Stomach (tissue), 8 donors: ENCODE measurements at regions not wholly inside any gene's neighbourhood (a gene's known extent, or its start where the extent isn't known, plus 50 kb on each side); places are given as distances from the start of the nearest gene placed in this dataset.

Experiments used
- DNase-seq, 2 donors: peaks; one replicate each; pipeline versions ENCODE4 v3.0.0 to v3.0.0-alpha.2; 2013 to 2019
- H3K27ac ChIP-seq, 5 donors: fragments of 200-600 bp in 4 of 5; sonication (generic) in 4 of 5; one replicate each; pipeline ENCODE4 v1.5.1; 2013 to 2019; ENCODE audit warnings: mild to moderate bottlenecking in 1 of 5, moderate library complexity in 1 of 5
- H3K27me3 ChIP-seq, 3 donors: fragments of 200-600 bp; sonication (generic); one replicate each; pipeline ENCODE4 v1.5.1; 2017 to 2019; ENCODE audit warnings: mixed run types in 1 of 3
- H3K36me3 ChIP-seq, 4 donors: fragments of 200-600 bp; sonication (generic); 1 replicate in 3 of 4; 2 replicates in 1 of 4; pipeline ENCODE4 v1.5.1; 2016 to 2019
- H3K4me1 ChIP-seq, 4 donors: fragments of 200-600 bp; sonication (generic); one replicate each; pipeline ENCODE4 v1.5.1; 2016 to 2019
- H3K4me3 ChIP-seq, 4 donors: fragments of 200-600 bp; sonication (generic) in 3 of 4; one replicate each; pipeline ENCODE4 v1.5.1; 2016 to 2019; ENCODE audit warnings: mild to moderate bottlenecking in 1 of 4
- H3K9me3 ChIP-seq, 4 donors: fragments of 200-600 bp; sonication (generic); one replicate each; pipeline ENCODE4 v1.5.1; 2016 to 2019
- EP300 ChIP-seq: sonication (generic); formaldehyde crosslinking; IDR thresholded peaks from one replicate; pipeline ENCODE4 v1.6.1; 2017; ENCODE audit warnings: antibody characterized with exemption
- POLR2A ChIP-seq, 4 donors: fragments of 450-650 bp; IDR thresholded peaks; one replicate each; pipeline ENCODE4 v1.6.1; 2016; ENCODE audit warnings: antibody characterized with exemption in 4 of 4, control low read depth in 2 of 4, mild to moderate bottlenecking in 1 of 4, moderate library complexity in 1 of 4
- POLR2AphosphoS5 ChIP-seq, 3 donors: sonication (generic); formaldehyde crosslinking; IDR thresholded peaks; one replicate each; pipeline ENCODE4 v1.6.1; 2016; ENCODE audit warnings: antibody characterized with exemption in 3 of 3
- WGBS, 5 donors: extraction: QIAGEN DNeasy Blood & Tissue Kit in 3 of 5; methylation state at CpG; one replicate each; pipeline versions ENCODE4 v1.1.5 to v1.1.7; 2013 to 2018; 5-methylcytosine and 5-hydroxymethylcytosine counted together
- intact Hi-C: fragments of 100-400 bp; cut with DNase I; formaldehyde crosslinking; loops from one replicate; pipeline ENCODE4 v1.15.1; 2023; ENCODE audit warnings: low total_unique reads
- TF ChIP-seq, protein P1 (sequence below), 7 experiments: fragments of 450-650 bp in 4 of 7; fragments of 200-600 bp in 3 of 7; sonication (generic) in 3 of 7; IDR thresholded peaks; one replicate each; pipeline ENCODE4 v1.5.1; 2016 to 2019; ENCODE audit warnings: antibody characterized with exemption in 7 of 7, control low read depth in 2 of 7, mild to moderate bottlenecking in 1 of 7
- donor health status: healthy with polysubstance abuse.
- donor health status: Bipolar disorder and iron deficiency.
- donor health status: healthy.

DNA sequence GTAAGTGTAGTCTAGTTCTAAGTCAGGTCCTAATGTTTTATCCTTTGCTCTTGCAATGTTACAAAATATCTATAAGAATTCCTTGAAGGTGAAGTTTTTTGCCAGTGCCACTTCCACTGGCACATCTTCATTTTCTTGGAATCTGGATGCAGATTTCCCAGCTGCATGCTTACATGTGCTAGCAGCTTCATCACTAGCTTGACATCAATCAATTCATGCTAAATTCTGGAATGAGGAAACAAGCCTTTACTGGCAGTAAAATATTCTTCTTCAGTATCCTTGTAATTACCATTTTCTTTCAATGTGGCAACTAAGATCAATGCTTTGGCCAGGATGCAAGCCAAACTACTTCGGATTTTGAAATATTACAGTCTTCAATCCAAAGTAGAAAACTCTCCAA is 200.6 kb upstream of the SIX2 start:
- Histone ChIP-seq H3K27ac (no peak overlapping the region), H3K4me1 (no peaks in the 10 kb centered on the region), H3K4me3 (no peak overlapping the region), H3K27me3 (no peaks in the 10 kb centered on the region), H3K9me3 (no peaks in the 10 kb centered on the region), H3K36me3 (no peaks in the 10 kb centered on the region)
- intact Hi-C loops = no loop called here
- DNase-seq = no peak
- TF ChIP-seq POLR2AphosphoS5 (IDR thresholded peaks at IDR 0.05) (no peak), POLR2A (IDR thresholded peaks at IDR 0.05) (no peak), EP300 (no peak)
- TF ChIP-seq, protein P1, sequence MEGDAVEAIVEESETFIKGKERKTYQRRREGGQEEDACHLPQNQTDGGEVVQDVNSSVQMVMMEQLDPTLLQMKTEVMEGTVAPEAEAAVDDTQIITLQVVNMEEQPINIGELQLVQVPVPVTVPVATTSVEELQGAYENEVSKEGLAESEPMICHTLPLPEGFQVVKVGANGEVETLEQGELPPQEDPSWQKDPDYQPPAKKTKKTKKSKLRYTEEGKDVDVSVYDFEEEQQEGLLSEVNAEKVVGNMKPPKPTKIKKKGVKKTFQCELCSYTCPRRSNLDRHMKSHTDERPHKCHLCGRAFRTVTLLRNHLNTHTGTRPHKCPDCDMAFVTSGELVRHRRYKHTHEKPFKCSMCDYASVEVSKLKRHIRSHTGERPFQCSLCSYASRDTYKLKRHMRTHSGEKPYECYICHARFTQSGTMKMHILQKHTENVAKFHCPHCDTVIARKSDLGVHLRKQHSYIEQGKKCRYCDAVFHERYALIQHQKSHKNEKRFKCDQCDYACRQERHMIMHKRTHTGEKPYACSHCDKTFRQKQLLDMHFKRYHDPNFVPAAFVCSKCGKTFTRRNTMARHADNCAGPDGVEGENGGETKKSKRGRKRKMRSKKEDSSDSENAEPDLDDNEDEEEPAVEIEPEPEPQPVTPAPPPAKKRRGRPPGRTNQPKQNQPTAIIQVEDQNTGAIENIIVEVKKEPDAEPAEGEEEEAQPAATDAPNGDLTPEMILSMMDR (IDR thresholded peaks at IDR 0.05) = no peak
- 86 to 93% (median 90%) methylated on average over 1 of the region's 1 CpG for WGBS, 5 donors

DNA sequence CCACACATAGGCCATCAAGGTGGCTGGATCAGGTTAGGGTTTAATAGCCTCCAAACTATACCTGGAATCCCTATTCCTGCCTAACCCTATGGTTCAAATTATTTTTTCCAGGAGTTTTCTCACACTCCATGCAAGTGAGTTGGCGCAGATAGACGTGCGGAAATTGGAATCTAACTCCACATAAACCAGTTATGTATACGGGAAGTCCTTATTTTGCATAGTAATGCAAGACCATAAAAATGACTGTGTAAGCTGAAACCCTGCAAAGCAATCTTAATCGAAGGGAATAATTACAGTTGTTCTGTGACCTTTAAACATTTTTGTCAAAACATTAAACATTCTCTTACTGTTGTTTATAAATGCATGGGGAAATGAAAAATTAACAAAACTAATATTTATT is 200.1 kb upstream of the SIX2 start:
- no peaks in the 10 kb centered on the region for H3K27me3 ChIP-seq

DNA sequence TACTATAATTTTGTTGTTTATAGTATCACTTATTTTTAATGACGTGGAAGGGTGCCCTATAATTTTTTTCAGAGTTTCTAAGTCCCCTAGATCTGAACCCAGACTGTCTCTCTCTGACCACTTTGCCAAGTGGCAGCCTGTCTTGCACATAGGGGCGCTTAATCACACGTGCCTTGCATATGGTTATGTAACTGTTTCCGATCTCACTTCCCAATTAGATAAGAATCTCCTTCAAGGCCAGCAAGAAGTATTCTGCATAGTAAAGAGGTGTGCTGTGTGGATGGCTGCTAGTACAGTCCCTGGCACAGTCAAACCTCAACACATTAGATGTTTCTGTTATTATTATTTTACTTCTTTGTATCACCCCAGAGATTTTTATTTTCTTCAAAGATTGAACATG is 197.8 kb upstream of the SIX2 start:
- TF ChIP-seq, protein P1 (IDR thresholded peaks at IDR 0.05) = no peak
- TF ChIP-seq POLR2A (IDR thresholded peaks at IDR 0.05) (no peak), POLR2AphosphoS5 (IDR thresholded peaks at IDR 0.05) (no peak), EP300 (no peak)
- 30 to 55% (median 42%) methylated on average over 4 of the region's 4 CpGs for WGBS, 5 donors
- H3K9me3 ChIP-seq = peaks cover 0 to 8% (median 5%) of the 10 kb centered on the region in 4 donors
- no peaks in the 10 kb centered on the region for H3K4me1 ChIP-seq
- DNase-seq = no peak
- H3K36me3 ChIP-seq = no peaks in the 10 kb centered on the region
- H3K27me3 ChIP-seq = no peaks in the 10 kb centered on the region
- intact Hi-C loops = no loop called here
- no peak overlapping the region for H3K4me3 ChIP-seq
- H3K27ac ChIP-seq = no peak overlapping the region

More for the DNA sequence above, 200.1 kb upstream of the SIX2 start:
- no peaks in the 10 kb centered on the region for H3K9me3 ChIP-seq
- H3K4me1 ChIP-seq = no peaks in the 10 kb centered on the region
- TF ChIP-seq POLR2AphosphoS5 (IDR thresholded peaks at IDR 0.05) = no peak
- DNase-seq = no peak
- H3K4me3 ChIP-seq = no peak overlapping the region
- no peaks in the 10 kb centered on the region for H3K36me3 ChIP-seq
- H3K27ac ChIP-seq = no peak overlapping the region
- WGBS, 5 donors = 74 to 84% (median 80%) methylated on average over 5 of the region's 5 CpGs
- intact Hi-C loops = no loop called here

DNA sequence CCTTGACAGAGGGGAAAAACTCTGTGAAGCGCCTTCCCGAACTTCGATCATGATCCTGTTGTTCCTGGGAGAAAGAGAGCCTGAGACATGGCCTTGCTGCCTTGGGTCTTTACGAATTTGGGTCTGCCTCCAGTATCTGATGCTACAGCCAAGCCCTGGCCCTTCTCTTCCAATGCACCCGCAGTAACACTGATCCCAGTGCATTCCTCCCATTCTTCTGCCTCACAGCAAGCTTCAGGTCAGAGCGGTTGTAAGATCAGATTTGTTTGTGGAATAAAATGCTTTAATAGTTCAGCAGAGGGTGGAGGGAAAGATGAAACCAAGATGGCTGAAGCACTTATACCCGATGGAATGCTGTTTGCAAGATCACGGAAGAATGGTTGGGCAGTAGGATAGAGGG is 196.7 kb upstream of the SIX2 start:
- Histone ChIP-seq H3K27ac (no peak overlapping the region), H3K27me3 (no peaks in the 10 kb centered on the region), H3K9me3 (peaks cover 0 to 10% (median 7%) of the 10 kb centered on the region in 4 donors), H3K4me3 (no peak overlapping the region), H3K36me3 (no peaks in the 10 kb centered on the region), H3K4me1 (no peaks in the 10 kb centered on the region)
- 84 to 92% (median 90%) methylated on average over 8 of the region's 8 CpGs for WGBS, 5 donors
- TF ChIP-seq, protein P1 (IDR thresholded peaks at IDR 0.05) = no peak
- TF ChIP-seq EP300 (no peak), POLR2A (IDR thresholded peaks at IDR 0.05) (no peak), POLR2AphosphoS5 (IDR thresholded peaks at IDR 0.05) (no peak)
- intact Hi-C loops = no loop called here
- DNase-seq = no peak

DNA sequence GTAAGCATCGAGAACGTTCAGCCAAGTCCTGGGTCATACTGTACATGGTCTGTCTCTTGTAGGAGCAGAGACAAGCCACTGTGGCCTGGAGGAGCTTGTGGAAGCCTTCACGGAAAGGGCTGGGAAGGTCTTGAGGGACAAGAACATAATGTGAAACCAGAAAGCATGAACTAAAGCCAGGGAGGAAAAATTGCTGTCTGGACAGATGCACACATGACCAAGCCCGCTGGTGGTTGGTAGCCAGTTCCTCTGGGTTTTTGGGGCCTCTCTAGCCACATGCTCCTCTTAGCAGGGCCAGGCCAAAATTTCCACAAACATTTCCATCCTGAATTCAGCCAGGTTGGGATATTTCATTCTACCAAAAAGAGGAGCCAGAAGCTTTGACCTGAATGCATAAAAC is 196.2 kb upstream of the SIX2 start:
- TF ChIP-seq EP300 (no peak), POLR2AphosphoS5 (IDR thresholded peaks at IDR 0.05) (no peak), POLR2A (IDR thresholded peaks at IDR 0.05) (no peak)
- TF ChIP-seq, protein P1 (IDR thresholded peaks at IDR 0.05) = no peak
- no peak for DNase-seq
- H3K27ac ChIP-seq = no peak overlapping the region
- no peaks in the 10 kb centered on the region for H3K36me3 ChIP-seq
- peaks cover 0 to 10% (median 7%) of the 10 kb centered on the region in 4 donors for H3K9me3 ChIP-seq
- no peaks in the 10 kb centered on the region for H3K27me3 ChIP-seq
- no peaks in the 10 kb centered on the region for H3K4me1 ChIP-seq
- intact Hi-C loops = no loop called here
- WGBS, 5 donors = 86 to 96% (median 93%) methylated on average over 4 of the region's 4 CpGs
- no peak overlapping the region for H3K4me3 ChIP-seq
